SK-N-SH treated with all-trans-retinoic acid at 6 μM for 48 hours (cell line): ENCODE measurements at regions not wholly inside any gene's neighbourhood (a gene's known extent, or its start where the extent isn't known, plus 50 kb on each side); places are given as distances from the start of the nearest gene placed in this dataset.

Source experiments
- ATAC-seq: fragments of 200-7000 bp; cut with Tn5 transposase; 3 replicates; pipeline ENCODE4 v1.9.1; 2020; ENCODE audit warnings: mild to moderate bottlenecking, moderate library complexity
- ARNTL ChIP-seq: fragments of 450-650 bp; formaldehyde crosslinking; IDR thresholded peaks from 2 replicates; pipeline ENCODE4 v1.5.0; 2020; ENCODE audit warnings: low read depth, mild to moderate bottlenecking, moderate library complexity, borderline replicate concordance
- ESRRG ChIP-seq: fragments of 250-450 bp; sonication (Bioruptor Pico); IDR thresholded peaks from 2 replicates; pipeline ENCODE4 v1.6.1; 2021; ENCODE audit warnings: mild to moderate bottlenecking
- ISL1 ChIP-seq: fragments of 250-450 bp; sonication (Bioruptor Pico); IDR thresholded peaks from 2 replicates; pipeline ENCODE4 v2.1.2; 2022; ENCODE audit warnings: mild to moderate bottlenecking, moderate library complexity
- OSR1 ChIP-seq: fragments of 250-450 bp; sonication (Bioruptor Pico); IDR thresholded peaks from 2 replicates; pipeline ENCODE4 v1.8.0; 2022; ENCODE audit warnings: moderate library complexity, mild to moderate bottlenecking, inconsistent platforms
- PATZ1 ChIP-seq: fragments of 250-450 bp; sonication (Bioruptor Pico); IDR thresholded peaks from 2 replicates; pipeline ENCODE4 v1.8.0; 2020; ENCODE audit warnings: mild to moderate bottlenecking, moderate library complexity, borderline replicate concordance
- PPARA ChIP-seq: fragments of 250-450 bp; sonication (Bioruptor Pico); IDR thresholded peaks from 2 replicates; pipeline ENCODE4 v1.5.0; 2020; ENCODE audit warnings: mild to moderate bottlenecking, borderline replicate concordance
- RARB ChIP-seq: fragments of 250-450 bp; sonication (Bioruptor Pico); IDR thresholded peaks from 2 replicates; pipeline ENCODE4 v1.8.0; 2021; ENCODE audit warnings: mild to moderate bottlenecking, moderate library complexity
- SNAI2 ChIP-seq: fragments of 250-450 bp; sonication (Bioruptor Pico); IDR thresholded peaks from 2 replicates; pipeline ENCODE4 v1.5.0; 2020; ENCODE audit warnings: mild to moderate bottlenecking, moderate library complexity
- TCF4 ChIP-seq: fragments of 250-450 bp; sonication (Bioruptor Pico); IDR thresholded peaks from 2 replicates; pipeline ENCODE4 v1.8.0; 2021; ENCODE audit warnings: mild to moderate bottlenecking, moderate library complexity, borderline replicate concordance
- TOX ChIP-seq: fragments of 250-450 bp; sonication (Bioruptor Pico); IDR thresholded peaks from 2 replicates; pipeline ENCODE4 v1.8.0; 2021; ENCODE audit warnings: mild to moderate bottlenecking, moderate library complexity, borderline replicate concordance
- TSHZ2 ChIP-seq: fragments of 250-450 bp; sonication (Bioruptor Pico); IDR thresholded peaks from 2 replicates; pipeline ENCODE4 v1.5.0; 2020; ENCODE audit warnings: mild to moderate bottlenecking, moderate library complexity
- ZC3H10 ChIP-seq: fragments of 250-450 bp; sonication (Bioruptor Pico); IDR thresholded peaks from 2 replicates; pipeline ENCODE4 v1.5.1; 2021; ENCODE audit warnings: mild to moderate bottlenecking, moderate library complexity
- ZFP3 ChIP-seq: fragments of 250-450 bp; sonication (Bioruptor Pico); IDR thresholded peaks from 2 replicates; pipeline ENCODE4 v1.5.0; 2020; ENCODE audit warnings: mild to moderate bottlenecking, moderate library complexity
- ZFP30 ChIP-seq: fragments of 450-650 bp; formaldehyde crosslinking; IDR thresholded peaks from 2 replicates; pipeline ENCODE4 v1.5.0; 2022; ENCODE audit warnings: mild to moderate bottlenecking, moderate library complexity
- ZNF565 ChIP-seq: fragments of 450-650 bp; formaldehyde crosslinking; conservative IDR thresholded peaks from 2 replicates; pipeline ENCODE4 v1.5.0; 2020; ENCODE audit warnings: low read depth, mild to moderate bottlenecking, moderate library complexity
- ZNF70 ChIP-seq: fragments of 450-650 bp; formaldehyde crosslinking; IDR thresholded peaks from 2 replicates; pipeline ENCODE4 v1.5.0; 2020; ENCODE audit warnings: mild to moderate bottlenecking, moderate library complexity
- ZNF8 ChIP-seq: fragments of 450-650 bp; formaldehyde crosslinking; IDR thresholded peaks from 2 replicates; pipeline ENCODE4 v1.5.0; 2020; ENCODE audit warnings: mild to moderate bottlenecking, moderate library complexity
- TF ChIP-seq, protein P1 (sequence below): fragments of 250-450 bp; sonication (Bioruptor Pico); IDR thresholded peaks from 2 replicates; pipeline ENCODE4 v1.5.1; 2021; ENCODE audit warnings: mild to moderate bottlenecking, moderate library complexity
- TF ChIP-seq, protein P2 (sequence below): fragments of 250-450 bp; sonication (Bioruptor Pico); IDR thresholded peaks from 2 replicates; pipeline ENCODE4 v1.5.1; 2020; ENCODE audit warnings: low read depth, mild to moderate bottlenecking, moderate library complexity
- TF ChIP-seq, protein P3 (sequence below): fragments of 250-450 bp; sonication (Bioruptor Pico); IDR thresholded peaks from 2 replicates; pipeline ENCODE4 v1.8.0; 2021; ENCODE audit warnings: low read depth, mild to moderate bottlenecking, moderate library complexity, borderline replicate concordance

- TF ChIP-seq, protein P1, sequence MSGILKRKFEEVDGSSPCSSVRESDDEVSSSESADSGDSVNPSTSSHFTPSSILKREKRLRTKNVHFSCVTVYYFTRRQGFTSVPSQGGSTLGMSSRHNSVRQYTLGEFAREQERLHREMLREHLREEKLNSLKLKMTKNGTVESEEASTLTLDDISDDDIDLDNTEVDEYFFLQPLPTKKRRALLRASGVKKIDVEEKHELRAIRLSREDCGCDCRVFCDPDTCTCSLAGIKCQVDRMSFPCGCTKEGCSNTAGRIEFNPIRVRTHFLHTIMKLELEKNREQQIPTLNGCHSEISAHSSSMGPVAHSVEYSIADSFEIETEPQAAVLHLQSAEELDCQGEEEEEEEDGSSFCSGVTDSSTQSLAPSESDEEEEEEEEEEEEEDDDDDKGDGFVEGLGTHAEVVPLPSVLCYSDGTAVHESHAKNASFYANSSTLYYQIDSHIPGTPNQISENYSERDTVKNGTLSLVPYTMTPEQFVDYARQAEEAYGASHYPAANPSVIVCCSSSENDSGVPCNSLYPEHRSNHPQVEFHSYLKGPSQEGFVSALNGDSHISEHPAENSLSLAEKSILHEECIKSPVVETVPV (CRISPR knock-in tag) = no peak
- TF ChIP-seq, protein P2, sequence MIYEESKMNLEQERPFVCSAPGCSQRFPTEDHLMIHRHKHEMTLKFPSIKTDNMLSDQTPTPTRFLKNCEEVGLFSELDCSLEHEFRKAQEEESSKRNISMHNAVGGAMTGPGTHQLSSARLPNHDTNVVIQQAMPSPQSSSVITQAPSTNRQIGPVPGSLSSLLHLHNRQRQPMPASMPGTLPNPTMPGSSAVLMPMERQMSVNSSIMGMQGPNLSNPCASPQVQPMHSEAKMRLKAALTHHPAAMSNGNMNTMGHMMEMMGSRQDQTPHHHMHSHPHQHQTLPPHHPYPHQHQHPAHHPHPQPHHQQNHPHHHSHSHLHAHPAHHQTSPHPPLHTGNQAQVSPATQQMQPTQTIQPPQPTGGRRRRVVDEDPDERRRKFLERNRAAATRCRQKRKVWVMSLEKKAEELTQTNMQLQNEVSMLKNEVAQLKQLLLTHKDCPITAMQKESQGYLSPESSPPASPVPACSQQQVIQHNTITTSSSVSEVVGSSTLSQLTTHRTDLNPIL (CRISPR knock-in tag) = no peak
Measured at GRCh38 chr3:28669870-28670269, 321.2 kb upstream of the AZI2 start (continued).

DNA sequence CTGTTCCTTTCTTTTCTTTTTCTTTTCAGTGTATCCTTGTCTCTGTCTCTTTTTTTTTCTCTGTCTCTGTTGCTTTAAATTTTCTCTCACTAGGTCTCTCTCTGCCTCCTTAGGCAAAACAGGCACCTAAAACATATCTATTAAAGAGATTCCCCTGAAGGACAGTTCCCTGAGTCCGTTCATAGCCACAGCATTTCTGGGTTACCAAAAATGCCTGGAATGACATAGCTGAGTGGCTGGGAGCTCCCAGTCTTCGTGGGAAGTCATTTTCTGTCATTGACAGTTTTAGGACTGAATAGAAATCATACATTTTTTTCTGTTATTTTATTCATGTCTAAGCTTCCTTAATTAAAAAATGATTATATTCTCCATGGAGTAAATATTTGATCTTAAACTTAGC lies 323.8 kb upstream of the AZI2 start:
- no peak for ATAC-seq
- TF ChIP-seq ZC3H10 (CRISPR knock-in tag) = no peak
- no peak for TF ChIP-seq TOX (CRISPR knock-in tag)
- no peak for TF ChIP-seq ESRRG
- TF ChIP-seq, protein P1 (CRISPR knock-in tag) = no peak
- TF ChIP-seq RARB (CRISPR knock-in tag) = no peak
- TF ChIP-seq PPARA (CRISPR knock-in tag) = no peak
- no peak for TF ChIP-seq ZFP3 (CRISPR knock-in tag)
- no peak for TF ChIP-seq SNAI2 (CRISPR knock-in tag)
- TF ChIP-seq ISL1 (CRISPR knock-in tag) = no peak
- TF ChIP-seq, protein P3, sequence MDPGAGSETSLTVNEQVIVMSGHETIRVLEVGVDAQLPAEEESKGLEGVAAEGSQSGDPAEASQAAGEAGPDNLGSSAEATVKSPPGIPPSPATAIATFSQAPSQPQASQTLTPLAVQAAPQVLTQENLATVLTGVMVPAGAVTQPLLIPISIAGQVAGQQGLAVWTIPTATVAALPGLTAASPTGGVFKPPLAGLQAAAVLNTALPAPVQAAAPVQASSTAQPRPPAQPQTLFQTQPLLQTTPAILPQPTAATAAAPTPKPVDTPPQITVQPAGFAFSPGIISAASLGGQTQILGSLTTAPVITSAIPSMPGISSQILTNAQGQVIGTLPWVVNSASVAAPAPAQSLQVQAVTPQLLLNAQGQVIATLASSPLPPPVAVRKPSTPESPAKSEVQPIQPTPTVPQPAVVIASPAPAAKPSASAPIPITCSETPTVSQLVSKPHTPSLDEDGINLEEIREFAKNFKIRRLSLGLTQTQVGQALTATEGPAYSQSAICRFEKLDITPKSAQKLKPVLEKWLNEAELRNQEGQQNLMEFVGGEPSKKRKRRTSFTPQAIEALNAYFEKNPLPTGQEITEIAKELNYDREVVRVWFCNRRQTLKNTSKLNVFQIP (CRISPR knock-in tag) = no peak
- TF ChIP-seq, protein P2 (CRISPR knock-in tag) = no peak
- no peak for TF ChIP-seq TSHZ2 (CRISPR knock-in tag)
- TF ChIP-seq ARNTL (CRISPR knock-in tag) = no peak
- no peak for TF ChIP-seq ZNF70 (CRISPR knock-in tag)
- TF ChIP-seq TCF4 = no peak
- TF ChIP-seq OSR1 (CRISPR knock-in tag) = no peak
- no peak for TF ChIP-seq ZNF565

DNA sequence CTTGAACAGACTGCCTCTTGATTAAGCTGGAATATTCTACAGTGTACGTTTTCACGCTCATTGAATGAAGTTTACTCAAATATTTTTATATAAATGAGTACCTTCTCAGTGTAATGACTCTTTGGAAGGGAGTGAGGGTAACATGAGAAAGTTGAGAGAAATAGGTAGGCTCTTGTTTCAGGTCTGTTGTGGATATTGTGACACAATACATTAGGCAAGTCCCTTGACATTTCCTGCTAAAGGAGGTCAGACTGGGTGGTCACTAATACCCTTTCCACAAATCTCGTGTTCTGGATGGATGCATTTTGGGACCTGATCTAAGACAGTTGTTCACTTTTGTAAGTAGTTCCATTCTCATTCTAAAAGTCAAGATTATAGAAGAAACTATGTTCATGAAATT lies 324.8 kb upstream of the AZI2 start:
- no peak for ATAC-seq
- TF ChIP-seq ZNF8 (CRISPR knock-in tag) = no peak
- no peak for TF ChIP-seq SNAI2 (CRISPR knock-in tag)

GRCh38 chr3:28674212-28674611 lies 325.6 kb upstream of the AZI2 start:
- no peak for ATAC-seq
- TF ChIP-seq PPARA (CRISPR knock-in tag) (no peak), ZFP30 (no peak), RARB (CRISPR knock-in tag) (no peak), TSHZ2 (CRISPR knock-in tag) (no peak), ZC3H10 (CRISPR knock-in tag) (no peak), ZNF565 (no peak), ZNF70 (CRISPR knock-in tag) (no peak), OSR1 (CRISPR knock-in tag) (no peak), ISL1 (CRISPR knock-in tag) (no peak), PATZ1 (CRISPR knock-in tag) (no peak), ESRRG (no peak), ZFP3 (CRISPR knock-in tag) (no peak), TOX (CRISPR knock-in tag) (no peak)
